ENCODE measurements at regions not wholly inside any gene's neighbourhood (a gene's known extent, or its start where the extent isn't known, plus 50 kb on each side); places are given as distances from the start of the nearest gene placed in this dataset.

DNA sequence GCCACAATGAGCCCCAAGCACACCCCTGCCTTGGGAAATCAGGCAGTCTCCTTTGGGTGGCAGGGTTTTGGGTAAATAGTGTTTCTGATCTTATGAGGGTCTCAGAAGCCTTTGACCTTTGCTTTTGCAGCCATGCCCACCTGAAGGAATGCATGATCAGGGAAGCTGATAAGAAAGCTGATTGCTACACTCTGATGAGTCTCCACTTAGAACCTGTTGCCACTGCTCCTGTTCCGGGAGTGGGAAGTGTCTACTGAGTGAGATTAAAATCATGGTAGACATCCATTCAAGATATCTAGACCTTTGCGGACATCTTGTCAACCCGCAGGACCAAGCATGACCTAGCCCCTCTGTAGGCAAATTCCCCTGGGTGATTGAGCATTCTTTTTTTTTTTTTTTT lies 282.6 kb downstream of the SKIDA1 start:
- no peaks in the 10 kb centered on the region for H3K79me2 ChIP-seq (ENCODE audit: control insufficient read depth in 1 of 2, insufficient read depth in 2 of 2, low read length in 2 of 2)
- H3K23ac ChIP-seq (ENCODE audit: insufficient read length): no peak overlapping the region
- H3K4me2 ChIP-seq (ENCODE audit: insufficient read depth in 1 of 2, low read depth in 2 of 2, low read length in 2 of 2): no peak overlapping the region
- H3K79me1 ChIP-seq (ENCODE audit: low read depth, low read length): no peaks in the 10 kb centered on the region
- H3K4me3 ChIP-seq (ENCODE audit: extremely low read depth in 1 of 4, insufficient read depth in 2 of 4, low read depth in 3 of 4, low read length in 4 of 4): no peak overlapping the region
- peaks cover 0 to 2% (median 0%) of the 10 kb centered on the region in 4 experiments; a peak in 1 of 7 replicates for H3K4me1 ChIP-seq (replicated peaks in 1 of 4; ENCODE audit: control insufficient read depth in 3 of 4, insufficient read depth in 4 of 4, low read length in 3 of 4)
- no peak overlapping the region for H2AK5ac ChIP-seq (ENCODE audit: low read depth, low read length)
- H3K23me2 ChIP-seq (ENCODE audit: low read depth, low read length): no peaks in the 10 kb centered on the region; the same call in 1 of the 2 replicates
- no peak overlapping the region for H4K5ac ChIP-seq (ENCODE audit: insufficient read length, low read depth, low read length)
- H4K20me1 ChIP-seq (replicated peaks in 1 of 2; ENCODE audit: control insufficient read depth in 1 of 2, insufficient read depth in 2 of 2, low read length in 2 of 2): no peaks in the 10 kb centered on the region
- H3K27ac ChIP-seq (ENCODE audit: low read depth, low read length): no peak overlapping the region
- H4K91ac ChIP-seq (replicated peaks; ENCODE audit: insufficient read length, low read length): no peak overlapping the region
- no peak overlapping the region for H3K56ac ChIP-seq (replicated peaks; ENCODE audit: insufficient read length, low read depth, low read length)
- H3K18ac ChIP-seq (ENCODE audit: extremely low read depth, low read length): no peak overlapping the region
- H2BK12ac ChIP-seq (ENCODE audit: low read depth, low read length): no peak overlapping the region
- no peaks in the 10 kb centered on the region for H3K27me3 ChIP-seq (replicated peaks in 1 of 4; ENCODE audit: control insufficient read depth in 3 of 4, extremely low read depth in 1 of 4, insufficient read depth in 3 of 4, low read length in 3 of 4)
- TF ChIP-seq CHD2 (IDR thresholded peaks at IDR 0.05; ENCODE audit: low read length): no peak
- TF ChIP-seq CHD1 (IDR thresholded peaks at IDR 0.05; ENCODE audit: low read depth, low read length): no peak
- TF ChIP-seq ZNF274 (IDR thresholded peaks at IDR 0.05; ENCODE audit: borderline replicate concordance, extremely low read depth, low read length): no peak
- no peak for TF ChIP-seq CTBP2 (IDR thresholded peaks at IDR 0.05; ENCODE audit: borderline replicate concordance, insufficient read depth, insufficient read length, low read length)
- TF ChIP-seq RFX5 (IDR thresholded peaks at IDR 0.05; ENCODE audit: borderline replicate concordance, low read depth, low read length): no peak
- TF ChIP-seq PHF8 (conservative IDR thresholded peaks at IDR 0.05; ENCODE audit: low read depth, low read length): no peak
- TF ChIP-seq GTF2F1 (IDR thresholded peaks at IDR 0.05; ENCODE audit: borderline replicate concordance, low read depth, low read length): no peak
- TF ChIP-seq KDM1A (IDR thresholded peaks at IDR 0.05; ENCODE audit: borderline replicate concordance, low read length): no peak
- no peak for TF ChIP-seq SIX5 (IDR thresholded peaks at IDR 0.05; ENCODE audit: low read depth, low read length)
- POLR2A ChIA-PET (ENCODE audit: partially characterized antibody): no interaction called here
- no peak for FAIRE-seq
- H3K4ac ChIP-seq (replicated peaks; ENCODE audit: insufficient read length, low read depth, low read length): no peak overlapping the region
- H2AFZ ChIP-seq (ENCODE audit: low read length): no peak overlapping the region
- H3K36me3 ChIP-seq (ENCODE audit: control insufficient read depth in 2 of 4, insufficient read depth in 4 of 4, low read length in 3 of 4): no peaks in the 10 kb centered on the region; a peak in 2 of 8 replicates
- no peak overlapping the region for H2BK20ac ChIP-seq (ENCODE audit: low read length)
- H2BK15ac ChIP-seq (ENCODE audit: low read length): no peak overlapping the region
- no peak overlapping the region for H2BK5ac ChIP-seq (ENCODE audit: low read depth, low read length)
- no peak overlapping the region for H3K9ac ChIP-seq (replicated peaks in 1 of 4; ENCODE audit: extremely low read depth in 1 of 4, low read depth in 3 of 4, low read length in 3 of 4)
- WGBS, 2 experiments (ENCODE audit: extremely low coverage in 1 of 2, insufficient coverage in 1 of 2, insufficient read length in 1 of 2, insufficient replicate concordance in 2 of 2, low coverage in 1 of 2, low lambda C conversion rate in 2 of 2, missing lambda C conversion rate in 1 of 2): 94% methylated on average over 3 of the region's 3 CpGs; no CpG with 5 or more reads in 1 of the 2 experiments
- no peak overlapping the region for H2BK120ac ChIP-seq (replicated peaks; ENCODE audit: low read depth, low read length)
- H4K8ac ChIP-seq (ENCODE audit: extremely low read depth, insufficient read depth, low read length): no peak overlapping the region
- no peak for DNase-seq (ENCODE audit: low read depth in 1 of 2, low spot score in 2 of 2)
- no peak overlapping the region for H3K14ac ChIP-seq (ENCODE audit: insufficient read length)
- no peaks in the 10 kb centered on the region for H3K9me3 ChIP-seq (ENCODE audit: insufficient read depth in 2 of 2, low read depth in 1 of 2, low read length in 1 of 2)
- CTCF ChIA-PET (ENCODE audit: partially characterized antibody): interaction anchor here (0.7 to 3.7 kb wide), 5 partner anchors 9 to 330 kb away, joined by 3 to 36 read pairs (median 3); no protein-coding TSS in a partner anchor
